K562 (cell line): ENCODE measurements at regions not wholly inside any gene's neighbourhood (a gene's known extent, or its start where the extent isn't known, plus 50 kb on each side); places are given as distances from the start of the nearest gene placed in this dataset.

Experiments used
- ATAC-seq: fragments of 200-7000 bp; cut with Tn5 transposase; 3 replicates; pipeline ENCODE4 v1.9.1; 2020; ENCODE audit warnings: moderate library complexity
- BruUV-seq: library from RNA; stranded (reverse); fragments of 400-500 nt; replicated peaks from 2 replicates; lab custom pipeline; 2021; lab: Mats Ljungman, UMichigan
- CTCF ChIA-PET: fragments of 300-600 bp; formaldehyde crosslinking; extraction: SDS; loops from one replicate; lab custom pipeline; 2021; ENCODE audit warnings: low intra/inter-chr PET ratio; lab: Yijun Ruan, JAX
- POLR2A ChIA-PET: fragments of 300-600, 350-650 bp; sonication (Branson Sonifier 250); formaldehyde crosslinking; extraction: SDS; loops from one replicate; lab custom pipeline; 2021; ENCODE audit warnings: antibody characterized with exemption, inconsistent platforms; lab: Yijun Ruan, JAX
- DNase-seq, 4 experiments: peaks; one replicate each; pipeline versions ENCODE4 v3.0.0 to v3.0.0-alpha.2; 2011 to 2018; ENCODE audit warnings: low spot score in 3 of 4, mixed read lengths in 3 of 4; ENCODE audit errors: extremely low read depth in 1 of 4
- FAIRE-seq: peaks from 2 replicates; lab custom pipeline; 2011; peaks lifted over from hg19 to GRCh38; lab: Jason Lieb, UNC
- H2AFZ ChIP-seq: 2 replicates; pipeline ENCODE4 v1.6.0; 2011; ENCODE audit warnings: low read depth, low read length, control low read depth, inconsistent platforms
- H3K27ac ChIP-seq: fragments of 200-600 bp; 3 replicates; pipeline ENCODE4 v1.8.0; 2011; ENCODE audit warnings: low read depth, mild to moderate bottlenecking, control low read depth, inconsistent platforms, low read length, moderate library complexity, mixed read lengths; ENCODE audit errors: extremely low read depth
- H3K27me3 ChIP-seq, 2 experiments: fragments of 300-600 bp in 1 of 2; 2 replicates in 1 of 2; 3 replicates in 1 of 2; pipeline versions ENCODE4 v1.6.0 to v1.8.0; 2011; ENCODE audit warnings: inconsistent platforms in 2 of 2, low read length in 2 of 2, mild to moderate bottlenecking in 1 of 2, mixed read lengths in 1 of 2, moderate library complexity in 1 of 2; ENCODE audit not compliant: control insufficient read depth in 2 of 2, insufficient read depth in 2 of 2
- H3K36me3 ChIP-seq: fragments of 300-600 bp; 3 replicates; pipeline ENCODE4 v1.8.0; 2011; ENCODE audit warnings: mild to moderate bottlenecking, low read length, inconsistent platforms; ENCODE audit not compliant: control insufficient read depth, insufficient read depth
- H3K4me1 ChIP-seq, 2 experiments: fragments of 200-600 bp in 1 of 2; replicated peaks in 1 of 2; 2 replicates in 1 of 2; 3 replicates in 1 of 2; pipeline versions ENCODE4 v1.5.1 to v1.8.0; 2011; ENCODE audit warnings: inconsistent platforms in 2 of 2, low read length in 2 of 2, mild to moderate bottlenecking in 1 of 2, mixed read lengths in 1 of 2, moderate library complexity in 1 of 2; ENCODE audit not compliant: control insufficient read depth in 2 of 2, insufficient read depth in 2 of 2
- H3K4me2 ChIP-seq: 2 replicates; pipeline ENCODE4 v1.6.1; 2011; ENCODE audit warnings: low read length, control low read depth, inconsistent platforms, mixed read lengths; ENCODE audit not compliant: insufficient read depth
- H3K4me3 ChIP-seq: fragments of 200-600 bp; sonication (generic), shearing (Covaris generic); 2 replicates; pipeline ENCODE4 v1.5.1; 2016; ENCODE audit warnings: control low read depth, inconsistent platforms
- H3K79me2 ChIP-seq: fragments of 200-600 bp; 3 replicates; pipeline ENCODE4 v1.8.0; 2011; ENCODE audit warnings: low read length, inconsistent platforms; ENCODE audit not compliant: control insufficient read depth, insufficient read depth
- H3K9ac ChIP-seq, 2 experiments: 2 replicates each; pipeline versions ENCODE4 v1.6.0 to v1.6.1; 2011; ENCODE audit warnings: low read depth in 2 of 2, low read length in 2 of 2, control low read depth in 1 of 2, inconsistent platforms in 1 of 2, mild to moderate bottlenecking in 1 of 2, mixed read lengths in 1 of 2; ENCODE audit not compliant: insufficient read depth in 1 of 2
- H3K9me1 ChIP-seq: one replicate; pipeline ENCODE4 v1.6.0; 2011; ENCODE audit warnings: inconsistent platforms, mild to moderate bottlenecking, low read length, moderate library complexity; ENCODE audit not compliant: control insufficient read depth, insufficient read depth
- H3K9me3 ChIP-seq: replicated peaks from 2 replicates; pipeline ENCODE4 v1.5.1; 2011; ENCODE audit warnings: low read depth, low read length, inconsistent platforms; ENCODE audit not compliant: control insufficient read depth, insufficient read depth
- H4K20me1 ChIP-seq: replicated peaks from 2 replicates; pipeline ENCODE4 v1.6.1; 2011; ENCODE audit warnings: low read length, inconsistent platforms, mixed read lengths; ENCODE audit not compliant: control insufficient read depth, insufficient read depth
- CBX5 ChIP-seq: IDR thresholded peaks from 2 replicates; pipeline ENCODE4 v1.6.1; 2014; ENCODE audit warnings: low read depth, borderline replicate concordance
- DIDO1 ChIP-seq: fragments of 450-650 bp; IDR thresholded peaks from 2 replicates; pipeline ENCODE4 v1.6.1; 2016; ENCODE audit warnings: low read depth, missing biosample characterization, missing genetic modification characterization
- GTF2A2 ChIP-seq: IDR thresholded peaks from 2 replicates; pipeline ENCODE4 v1.6.1; 2016; ENCODE audit warnings: mild to moderate bottlenecking, missing genetic modification characterization, missing compliant biosample characterization
- NR3C1 ChIP-seq: sonication (generic); formaldehyde crosslinking; IDR thresholded peaks from 2 replicates; pipeline ENCODE4 v1.8.1; 2022; ENCODE audit warnings: missing genetic modification reagents
- ZBTB17 ChIP-seq: fragments of 450-650 bp; formaldehyde crosslinking; IDR thresholded peaks from 2 replicates; pipeline ENCODE4 v1.4.0; 2020; ENCODE audit warnings: mild to moderate bottlenecking
- ZNF263 ChIP-seq: sonication (generic); formaldehyde crosslinking; IDR thresholded peaks from 2 replicates; pipeline ENCODE4 v1.8.0; 2022; ENCODE audit warnings: mild to moderate bottlenecking, missing genetic modification reagents, borderline replicate concordance
- WGBS: fragments of 100-300 bp; shearing (Covaris generic); methylation state at CpG from one replicate; pipeline ENCODE4 v1.1.6; 2016; ENCODE audit warnings: low coverage, mixed read lengths; ENCODE audit not compliant: insufficient coverage; ENCODE audit errors: missing lambda C conversion rate; 5-methylcytosine and 5-hydroxymethylcytosine counted together
- in situ Hi-C: fragments of 300-500 bp; cut with MboI; formaldehyde crosslinking; loops from 4 replicates; pipeline ENCODE4 v1.15.0; 2018; ENCODE audit warnings: inconsistent platforms, mixed read lengths
- intact Hi-C: fragments of 100-400 bp; cut with micrococcal nuclease; formaldehyde crosslinking; loops from 2 replicates; pipeline ENCODE4 v1.14.2; 2022

DNA sequence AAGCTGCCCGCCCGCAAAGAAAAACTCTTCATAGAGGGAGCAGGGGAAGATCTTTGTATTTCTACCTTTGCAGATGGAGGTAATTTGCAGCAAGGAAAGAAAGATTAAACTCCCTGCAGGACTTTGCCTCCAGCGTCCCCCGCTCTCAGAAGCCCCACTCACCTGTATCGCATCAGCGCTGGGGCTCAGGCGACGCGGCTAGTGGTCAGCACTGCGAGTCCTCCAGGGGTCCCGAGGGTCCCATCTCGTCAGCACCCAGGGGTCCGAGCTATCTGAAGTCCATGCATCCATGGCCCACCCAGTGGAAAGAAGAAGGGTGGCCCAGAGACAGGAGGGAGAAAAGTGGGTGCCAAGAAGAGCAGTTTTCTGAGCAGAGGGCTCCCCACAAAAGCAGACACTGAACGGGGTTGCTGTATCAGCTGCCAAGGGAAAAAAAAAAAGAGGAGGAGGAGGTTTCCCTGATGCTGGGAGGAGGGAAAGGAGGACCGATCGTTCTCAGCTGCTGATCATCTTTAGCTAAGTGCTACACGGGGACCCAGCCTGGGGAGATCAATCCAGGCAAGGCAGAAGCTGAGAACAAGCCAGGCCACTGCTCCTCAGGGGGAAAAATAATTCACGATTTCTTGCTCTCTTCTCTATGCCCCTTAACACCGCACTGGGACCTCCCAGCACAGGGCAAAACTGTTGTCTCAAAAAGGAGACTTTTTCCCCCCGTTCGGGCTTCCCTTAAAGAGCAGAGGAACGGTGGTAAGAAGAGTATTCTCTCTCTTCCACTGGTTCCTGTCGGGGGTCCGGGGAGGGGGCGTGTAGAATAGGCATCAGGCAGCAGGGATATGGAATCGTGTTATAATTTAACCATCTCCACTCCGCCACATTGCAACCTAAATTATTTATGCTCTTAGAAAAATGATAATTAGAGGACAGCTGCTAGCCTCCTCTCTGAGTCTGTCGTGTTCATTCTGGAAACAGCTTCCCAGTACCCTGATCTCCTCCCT lies 117.7 kb upstream of the CACNA1A start:
- no peaks in the 10 kb centered on the region for H3K4me1 ChIP-seq
- in situ Hi-C loops: no loop called here
- H3K79me2 ChIP-seq: no peaks in the 10 kb centered on the region
- BruUV-seq: no TSS peak
- DNase-seq: no peak
- no peak overlapping the region for H3K9ac ChIP-seq
- WGBS: under 1% methylated on average over 26 of the region's 28 CpGs
- H3K36me3 ChIP-seq: no peaks in the 10 kb centered on the region
- POLR2A ChIA-PET: interaction anchor here (0.5 to 1.4 kb wide), 4 partner anchors 8 to 1337 kb away, joined by 3 to 4 read pairs (median 3); no protein-coding TSS in a partner anchor
- no peaks in the 10 kb centered on the region for H3K9me1 ChIP-seq
- no peak overlapping the region for H3K4me3 ChIP-seq
- H4K20me1 ChIP-seq: no peaks in the 10 kb centered on the region
- H2AFZ ChIP-seq: no peak overlapping the region
- intact Hi-C loops: no loop called here
- no peak for ATAC-seq
- CTCF ChIA-PET: interaction anchor here (0.6 kb wide), 1 partner anchor 49 kb away, joined by 3 read pairs; no protein-coding TSS in a partner anchor
- H3K9me3 ChIP-seq: no peaks in the 10 kb centered on the region
- no peak overlapping the region for H3K4me2 ChIP-seq
- FAIRE-seq: no peak
- no peak overlapping the region for H3K27ac ChIP-seq
- H3K27me3 ChIP-seq: peaks cover 23 to 42% of the 10 kb centered on the region in 2 experiments; a peak in 4 of 5 replicates
- no peak for TF ChIP-seq NR3C1 (CRISPR knock-in tag)
- TF ChIP-seq ZBTB17 (CRISPR knock-in tag): no peak
- TF ChIP-seq GTF2A2 (tag): no peak
- peak; percentile 75 for TF ChIP-seq ZNF263 (CRISPR knock-in tag)
- TF ChIP-seq CBX5: no peak
- no peak for TF ChIP-seq DIDO1 (tag)
